Spleen (tissue), 11 donors: ENCODE measurements at regions not wholly inside any gene's neighbourhood (a gene's known extent, or its start where the extent isn't known, plus 50 kb on each side); places are given as distances from the start of the nearest gene placed in this dataset.

Experiments used
- DNase-seq: peaks from one replicate; pipeline ENCODE4 v3.0.0-alpha.2; 2020
- H3K27ac ChIP-seq, 8 donors: fragments of 200-600 bp; sonication (generic) in 7 of 8; 1 replicate in 4 of 8; 2 replicates in 4 of 8; pipeline versions ENCODE4 v1.5.0 to v1.8.0; 2016 to 2021; ENCODE audit warnings: inconsistent platforms in 4 of 8, mild to moderate bottlenecking in 4 of 8, moderate library complexity in 1 of 8
- H3K27me3 ChIP-seq, 7 donors: fragments of 200-600 bp; sonication (generic) in 6 of 7; replicated peaks in 1 of 7; 1 replicate in 4 of 7; 2 replicates in 3 of 7; pipeline versions ENCODE4 v1.5.0 to v1.8.0; 2016 to 2021; ENCODE audit warnings: inconsistent platforms in 3 of 7, mild to moderate bottlenecking in 1 of 7
- H3K36me3 ChIP-seq, 6 donors: fragments of 200-600 bp; sonication (generic) in 5 of 6; 1 replicate in 4 of 6; 2 replicates in 2 of 6; pipeline versions ENCODE4 v1.5.0 to v1.8.0; 2016 to 2021; ENCODE audit warnings: inconsistent platforms in 2 of 6
- H3K4me1 ChIP-seq, 6 donors: fragments of 200-600 bp; sonication (generic) in 5 of 6; 1 replicate in 3 of 6; 2 replicates in 3 of 6; pipeline versions ENCODE4 v1.5.0 to v1.8.0; 2016 to 2021; ENCODE audit warnings: inconsistent platforms in 3 of 6
- H3K4me3 ChIP-seq, 8 donors: fragments of 200-600 bp; sonication (generic) in 7 of 8; 1 replicate in 4 of 8; 2 replicates in 4 of 8; pipeline versions ENCODE4 v1.5.0 to v1.8.0; 2016 to 2021; ENCODE audit warnings: inconsistent platforms in 4 of 8, mild to moderate bottlenecking in 4 of 8, moderate library complexity in 2 of 8
- H3K9me3 ChIP-seq, 8 donors: fragments of 200-600 bp; sonication (generic) in 7 of 8; 1 replicate in 4 of 8; 2 replicates in 4 of 8; pipeline versions ENCODE4 v1.5.0 to v1.8.0; 2016 to 2021; ENCODE audit warnings: inconsistent platforms in 4 of 8
- POLR2A ChIP-seq, 3 donors: fragments of 450-650 bp; IDR thresholded peaks; one replicate each; pipeline ENCODE4 v1.5.1; 2017; ENCODE audit warnings: antibody characterized with exemption in 3 of 3, mild to moderate bottlenecking in 1 of 3
- POLR2AphosphoS5 ChIP-seq, 3 donors: sonication (generic); formaldehyde crosslinking; IDR thresholded peaks; one replicate each; pipeline ENCODE4 v1.5.1; 2017; ENCODE audit warnings: antibody characterized with exemption in 3 of 3
- WGBS, 5 donors: extraction: QIAGEN DNeasy Blood & Tissue Kit in 3 of 5; methylation state at CpG; one replicate each; pipeline versions ENCODE4 v1.1.5 to v1.1.7; 2013 to 2018; 5-methylcytosine and 5-hydroxymethylcytosine counted together
- intact Hi-C: fragments of 100-400 bp; cut with DNase I; formaldehyde crosslinking; loops from one replicate; pipeline ENCODE4 v1.15.0; 2023; ENCODE audit warnings: low total_unique reads
- TF ChIP-seq, protein P1 (sequence below), 11 experiments: fragments of 200-600 bp in 7 of 11; fragments of 450-650 bp in 4 of 11; sonication (generic) in 4 of 11; IDR thresholded peaks in 8 of 11; conservative IDR thresholded peaks in 3 of 11; 1 replicate in 7 of 11; 2 replicates in 4 of 11; pipeline versions ENCODE4 v1.4.0 to v1.8.0; 2016 to 2021; ENCODE audit warnings: antibody characterized with exemption in 11 of 11, inconsistent platforms in 4 of 11, mild to moderate bottlenecking in 1 of 11
- donor health status: healthy with polysubstance abuse.
- donor health status: DM: no; HTN: no; CAD: no; lungs with moderate emphysema.
- donor health status: DM: no; HTN: no; CAD: no.
- donor health status: Bipolar disorder and iron deficiency.
- donor health status: healthy.
- donor health status: DM: no; HTN: no; CAD: no.
- donor health status: DM: yes; HTN: yes; CAD: no.

DNA sequence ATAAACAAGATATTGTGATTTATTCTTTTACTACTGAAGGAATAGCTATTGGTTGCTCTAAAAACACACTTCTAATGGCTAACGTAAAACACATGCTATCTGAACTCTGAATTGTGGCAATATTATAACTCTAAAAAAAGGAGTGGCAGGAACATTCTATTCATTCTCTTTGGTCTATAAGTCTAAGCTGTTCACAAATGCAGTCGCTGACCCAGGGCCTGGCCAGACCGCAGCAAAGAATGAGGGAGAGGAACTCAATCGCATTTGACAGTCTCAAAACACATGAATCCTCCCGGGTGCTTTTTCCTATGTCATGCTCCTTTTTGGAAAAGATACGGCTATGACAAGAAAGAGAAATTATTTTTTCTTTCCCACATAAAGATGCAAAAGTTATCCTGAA is 651.6 kb upstream of the PITX2 start:
- TF ChIP-seq POLR2AphosphoS5 (IDR thresholded peaks at IDR 0.05) (no peak), POLR2A (IDR thresholded peaks at IDR 0.05) (no peak)
- TF ChIP-seq, protein P1, sequence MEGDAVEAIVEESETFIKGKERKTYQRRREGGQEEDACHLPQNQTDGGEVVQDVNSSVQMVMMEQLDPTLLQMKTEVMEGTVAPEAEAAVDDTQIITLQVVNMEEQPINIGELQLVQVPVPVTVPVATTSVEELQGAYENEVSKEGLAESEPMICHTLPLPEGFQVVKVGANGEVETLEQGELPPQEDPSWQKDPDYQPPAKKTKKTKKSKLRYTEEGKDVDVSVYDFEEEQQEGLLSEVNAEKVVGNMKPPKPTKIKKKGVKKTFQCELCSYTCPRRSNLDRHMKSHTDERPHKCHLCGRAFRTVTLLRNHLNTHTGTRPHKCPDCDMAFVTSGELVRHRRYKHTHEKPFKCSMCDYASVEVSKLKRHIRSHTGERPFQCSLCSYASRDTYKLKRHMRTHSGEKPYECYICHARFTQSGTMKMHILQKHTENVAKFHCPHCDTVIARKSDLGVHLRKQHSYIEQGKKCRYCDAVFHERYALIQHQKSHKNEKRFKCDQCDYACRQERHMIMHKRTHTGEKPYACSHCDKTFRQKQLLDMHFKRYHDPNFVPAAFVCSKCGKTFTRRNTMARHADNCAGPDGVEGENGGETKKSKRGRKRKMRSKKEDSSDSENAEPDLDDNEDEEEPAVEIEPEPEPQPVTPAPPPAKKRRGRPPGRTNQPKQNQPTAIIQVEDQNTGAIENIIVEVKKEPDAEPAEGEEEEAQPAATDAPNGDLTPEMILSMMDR (IDR thresholded peaks at IDR 0.05 in 8 of 11, conservative IDR thresholded peaks at IDR 0.05 in 3 of 11) = no peak
- no peak overlapping the region for H3K4me3 ChIP-seq
- no peak for DNase-seq
- no peaks in the 10 kb centered on the region for H3K9me3 ChIP-seq
- no peaks in the 10 kb centered on the region for H3K4me1 ChIP-seq
- no peaks in the 10 kb centered on the region for H3K36me3 ChIP-seq
- 77 to 84% (median 79%) methylated on average over 6 of the region's 6 CpGs for WGBS, 5 donors
- no peaks in the 10 kb centered on the region for H3K27me3 ChIP-seq
- H3K27ac ChIP-seq = no peak overlapping the region
- intact Hi-C loops = no loop called here

DNA sequence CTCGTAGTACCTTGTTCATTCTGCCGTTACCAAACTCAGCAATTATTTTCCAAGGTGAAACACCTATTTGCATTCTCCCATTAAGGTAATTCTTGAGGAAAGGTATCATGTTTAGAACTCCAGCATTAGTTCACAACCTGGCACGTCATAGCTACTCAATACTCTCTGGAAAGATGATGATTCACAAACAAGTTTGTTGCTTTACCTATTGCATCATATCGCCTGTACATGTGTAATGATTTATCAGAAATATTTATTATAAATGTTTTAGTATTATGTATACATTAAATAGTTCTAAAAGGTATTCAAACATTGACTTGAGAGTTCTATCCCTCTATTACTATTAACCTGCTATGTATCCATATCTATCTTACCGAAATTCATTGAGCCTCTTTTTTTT is 658.3 kb upstream of the PITX2 start:
- Histone ChIP-seq H3K27me3 (peaks cover 0 to 4% (median 0%) of the 10 kb centered on the region in 7 donors), H3K9me3 (no peaks in the 10 kb centered on the region), H3K27ac (no peak overlapping the region), H3K36me3 (no peaks in the 10 kb centered on the region), H3K4me3 (no peak overlapping the region), H3K4me1 (no peaks in the 10 kb centered on the region)
- 82 to 92% (median 85%) methylated on average over 5 of the region's 5 CpGs for WGBS, 5 donors
- DNase-seq = no peak
- no peak for TF ChIP-seq POLR2A (IDR thresholded peaks at IDR 0.05)
- TF ChIP-seq POLR2AphosphoS5 (IDR thresholded peaks at IDR 0.05) = no peak
- TF ChIP-seq, protein P1 (IDR thresholded peaks at IDR 0.05 in 8 of 11, conservative IDR thresholded peaks at IDR 0.05 in 3 of 11) = no peak
- intact Hi-C loops = no loop called here

DNA sequence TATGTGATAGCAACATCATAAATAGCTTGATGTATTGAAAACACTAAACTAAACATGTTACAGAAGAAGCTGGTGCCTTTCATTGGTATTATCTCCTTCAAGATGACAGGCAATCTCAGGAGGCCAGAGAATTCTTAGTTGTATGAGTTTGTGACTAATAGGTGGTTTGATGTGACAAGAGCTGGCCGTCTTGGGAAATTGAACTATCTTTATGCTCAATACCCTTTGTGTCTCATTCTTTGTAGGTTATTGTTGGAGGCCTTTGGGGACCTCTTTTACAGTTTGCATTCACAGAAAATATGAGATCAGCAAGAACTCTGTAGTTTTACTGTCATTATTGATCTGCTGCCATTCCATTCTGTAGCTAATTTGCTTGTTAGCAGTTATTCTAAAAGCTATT is 659.2 kb upstream of the PITX2 start:
- intact Hi-C loops = no loop called here
- TF ChIP-seq POLR2A (IDR thresholded peaks at IDR 0.05) = no peak
- TF ChIP-seq, protein P1 (IDR thresholded peaks at IDR 0.05 in 8 of 11, conservative IDR thresholded peaks at IDR 0.05 in 3 of 11) = no peak
- TF ChIP-seq POLR2AphosphoS5 (IDR thresholded peaks at IDR 0.05) = no peak
- 66 to 90% (median 76%) methylated on average over 1 of the region's 1 CpG for WGBS, 5 donors
- Histone ChIP-seq H3K4me3 (no peak overlapping the region), H3K27me3 (peaks cover 0 to 4% (median 0%) of the 10 kb centered on the region in 7 donors), H3K36me3 (no peaks in the 10 kb centered on the region), H3K4me1 (no peaks in the 10 kb centered on the region), H3K9me3 (no peaks in the 10 kb centered on the region), H3K27ac (no peak overlapping the region)
- no peak for DNase-seq

DNA sequence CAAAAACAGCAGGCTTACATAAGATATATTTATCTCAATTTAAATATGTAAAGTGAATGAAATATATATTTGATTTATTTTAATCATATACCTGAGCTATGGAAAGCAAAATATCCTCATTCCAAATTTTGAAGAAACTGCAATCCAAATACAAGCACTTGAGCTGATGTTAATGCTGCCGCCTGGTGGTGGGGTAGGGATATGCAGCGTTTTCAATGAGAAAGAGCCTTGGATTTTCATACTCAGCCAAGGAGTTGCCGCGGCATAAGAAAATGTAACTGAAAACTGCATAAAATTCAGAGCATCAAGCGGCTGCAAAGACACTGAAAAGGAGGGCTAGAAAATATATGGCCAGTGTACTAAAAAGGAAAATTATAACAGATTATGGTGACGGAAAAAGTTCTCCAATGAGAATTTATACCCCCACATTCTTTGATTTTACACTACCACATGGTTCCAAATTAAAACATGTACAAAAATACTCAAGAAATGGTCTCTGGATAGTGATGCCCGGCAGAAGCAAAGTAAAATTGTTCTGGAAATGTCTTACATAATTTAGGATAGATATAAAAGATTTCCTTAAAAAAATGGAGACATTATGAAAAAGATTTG is 660.3 kb upstream of the PITX2 start:
- Histone ChIP-seq H3K4me3 (no peak overlapping the region), H3K27ac (no peak overlapping the region), H3K36me3 (no peaks in the 10 kb centered on the region), H3K4me1 (no peaks in the 10 kb centered on the region), H3K27me3 (peaks cover 0 to 4% (median 0%) of the 10 kb centered on the region in 7 donors), H3K9me3 (no peaks in the 10 kb centered on the region)
- DNase-seq = no peak
- 21 to 27% (median 24%) methylated on average over 7 of the region's 7 CpGs for WGBS, 5 donors
- TF ChIP-seq, protein P1 (IDR thresholded peaks at IDR 0.05 in 8 of 11, conservative IDR thresholded peaks at IDR 0.05 in 3 of 11) = peak in 8 of 11 experiments; percentile 31 to 70 (median 64)
- TF ChIP-seq POLR2A (IDR thresholded peaks at IDR 0.05) (no peak), POLR2AphosphoS5 (IDR thresholded peaks at IDR 0.05) (no peak)
- intact Hi-C loops = no loop called here
